ENCODE measurements at regions not wholly inside any gene's neighbourhood (a gene's known extent, or its start where the extent isn't known, plus 50 kb on each side); places are given as distances from the start of the nearest gene placed in this dataset.

- H3K4me1 ChIP-seq, result no peaks in the 10 kb centered on the region
- ChIA-PET CTCF (no interaction called here), POLR2A (no interaction called here)
- H3K9me3 ChIP-seq, result no peaks in the 10 kb centered on the region
- H3K27me3 Mint-ChIP-seq (ENCODE audit: insufficient read depth, unreplicated experiment), result peaks cover 15% of the 10 kb centered on the region
- no peak overlapping the region for H3K27ac Mint-ChIP-seq (ENCODE audit: unreplicated experiment)
- H3K27me3 ChIP-seq (replicated peaks; ENCODE audit: control insufficient read depth, insufficient read depth, low read length), result no peaks in the 10 kb centered on the region
- H3K36me3 Mint-ChIP-seq (ENCODE audit: insufficient read depth, unreplicated experiment), result no peaks in the 10 kb centered on the region
- no peak overlapping the region for H3K4me3 Mint-ChIP-seq (ENCODE audit: unreplicated experiment)
- TF ChIP-seq CTCF (IDR thresholded peaks at IDR 0.05; ENCODE audit: insufficient read depth in 1 of 2, low read depth in 1 of 2, low read length in 1 of 2, severe bottlenecking in 1 of 2, unreplicated experiment in 1 of 2), result no peak
- DNase-seq, result no peak
- H3K36me3 ChIP-seq (ENCODE audit: control insufficient read depth, insufficient read depth, low read length), result no peaks in the 10 kb centered on the region
- no peaks in the 10 kb centered on the region for H3K9me3 Mint-ChIP-seq (ENCODE audit: unreplicated experiment)
- H3K4me3 ChIP-seq (ENCODE audit: low read depth, low read length), result no peak overlapping the region
- H3K4me1 Mint-ChIP-seq (ENCODE audit: low read depth, unreplicated experiment), result no peaks in the 10 kb centered on the region
- BruUV-seq (replicated peaks), result no TSS peak
- intact Hi-C loops (cut with micrococcal nuclease; ENCODE audit: unreplicated experiment), result no loop called here
Observed at GRCh38 chr1:222210776-222211175, 337.1 kb downstream of the HHIPL2 start.

GRCh38 chr1:222204475-222204874 lies 343.4 kb downstream of the HHIPL2 start:
- Mint-ChIP-seq H3K4me1 (ENCODE audit: low read depth, unreplicated experiment) (no peaks in the 10 kb centered on the region), H3K27me3 (ENCODE audit: insufficient read depth, unreplicated experiment) (peaks cover 2% of the 10 kb centered on the region), H3K36me3 (ENCODE audit: insufficient read depth, unreplicated experiment) (no peaks in the 10 kb centered on the region), H3K27ac (ENCODE audit: unreplicated experiment) (no peak overlapping the region), H3K4me3 (ENCODE audit: unreplicated experiment) (no peak overlapping the region), H3K9me3 (ENCODE audit: unreplicated experiment) (no peaks in the 10 kb centered on the region)
- no peak for TF ChIP-seq CTCF (IDR thresholded peaks at IDR 0.05; ENCODE audit: insufficient read depth in 1 of 2, low read depth in 1 of 2, low read length in 1 of 2, severe bottlenecking in 1 of 2, unreplicated experiment in 1 of 2)
- Histone ChIP-seq H3K4me1 (no peaks in the 10 kb centered on the region), H3K4me3 (ENCODE audit: low read depth, low read length) (no peak overlapping the region), H3K27me3 (replicated peaks; ENCODE audit: control insufficient read depth, insufficient read depth, low read length) (no peaks in the 10 kb centered on the region; the same call in 1 of the 2 replicates), H3K36me3 (ENCODE audit: control insufficient read depth, insufficient read depth, low read length) (no peaks in the 10 kb centered on the region), H3K9me3 (no peaks in the 10 kb centered on the region)
- ChIA-PET CTCF (no interaction called here), POLR2A (no interaction called here)
- no peak for DNase-seq
- intact Hi-C loops (cut with micrococcal nuclease; ENCODE audit: unreplicated experiment), result no loop called here
- no TSS peak for BruUV-seq (replicated peaks)

- Mint-ChIP-seq H3K27ac (ENCODE audit: unreplicated experiment) (no peak overlapping the region), H3K9me3 (ENCODE audit: unreplicated experiment) (no peaks in the 10 kb centered on the region), H3K36me3 (ENCODE audit: insufficient read depth, unreplicated experiment) (no peaks in the 10 kb centered on the region), H3K4me3 (ENCODE audit: unreplicated experiment) (no peak overlapping the region), H3K27me3 (ENCODE audit: insufficient read depth, unreplicated experiment) (peaks cover 6% of the 10 kb centered on the region), H3K4me1 (ENCODE audit: low read depth, unreplicated experiment) (no peaks in the 10 kb centered on the region)
- CTCF ChIA-PET, result no interaction called here
- no TSS peak for BruUV-seq (replicated peaks)
- POLR2A ChIA-PET, result no interaction called here
- no peak for TF ChIP-seq CTCF (IDR thresholded peaks at IDR 0.05; ENCODE audit: insufficient read depth in 1 of 2, low read depth in 1 of 2, low read length in 1 of 2, severe bottlenecking in 1 of 2, unreplicated experiment in 1 of 2)
- Histone ChIP-seq H3K27me3 (replicated peaks; ENCODE audit: control insufficient read depth, insufficient read depth, low read length) (no peaks in the 10 kb centered on the region; the same call in 1 of the 2 replicates), H3K36me3 (ENCODE audit: control insufficient read depth, insufficient read depth, low read length) (no peaks in the 10 kb centered on the region), H3K4me1 (no peaks in the 10 kb centered on the region), H3K9me3 (no peaks in the 10 kb centered on the region), H3K4me3 (ENCODE audit: low read depth, low read length) (no peak overlapping the region)
- intact Hi-C loops (cut with micrococcal nuclease; ENCODE audit: unreplicated experiment), result no loop called here
- no peak for DNase-seq
Observed at GRCh38 chr1:222202831-222203230, 345.1 kb downstream of the HHIPL2 start.

Data from Caco-2 (cell line).